Prostate gland (tissue), 2 donors: ENCODE measurements at regions not wholly inside any gene's neighbourhood (a gene's known extent, or its start where the extent isn't known, plus 50 kb on each side); places are given as distances from the start of the nearest gene placed in this dataset.

ENCODE experiments used
- CTCF ChIP-seq, 4 experiments: fragments of 200-600 bp in 2 of 4; fragments of 450-650 bp in 2 of 4; sonication (generic) in 2 of 4; IDR thresholded peaks; 1 replicate in 3 of 4; 2 replicates in 1 of 4; pipeline ENCODE4 v1.5.1; 2016 to 2019; ENCODE audit warnings: antibody characterized with exemption in 4 of 4, mild to moderate bottlenecking in 2 of 4, moderate library complexity in 2 of 4
- POLR2AphosphoS5 ChIP-seq: sonication (generic); formaldehyde crosslinking; IDR thresholded peaks from one replicate; pipeline ENCODE4 v1.6.1; 2017; ENCODE audit warnings: antibody characterized with exemption

- TF ChIP-seq CTCF (IDR thresholded peaks at IDR 0.05) (no peak), POLR2AphosphoS5 (no peak)
Observed at GRCh38 chr6:127058936-127059335, 59.5 kb upstream of the RSPO3 start.
